ENCODE measurements at regions not wholly inside any gene's neighbourhood (a gene's known extent, or its start where the extent isn't known, plus 50 kb on each side); places are given as distances from the start of the nearest gene placed in this dataset.

GRCh38 chr2:205895981-205896655 is 189.9 kb downstream of the INO80D start:
- TF ChIP-seq POLR2A (IDR thresholded peaks at IDR 0.05), result no peak
- TF ChIP-seq CTCF (IDR thresholded peaks at IDR 0.05), result no peak
- no peak for TF ChIP-seq EP300 (IDR thresholded peaks at IDR 0.05)

All from tibial nerve (tissue), 4 donors.